ENCODE measurements at regions not wholly inside any gene's neighbourhood (a gene's known extent, or its start where the extent isn't known, plus 50 kb on each side); places are given as distances from the start of the nearest gene placed in this dataset.

DNA sequence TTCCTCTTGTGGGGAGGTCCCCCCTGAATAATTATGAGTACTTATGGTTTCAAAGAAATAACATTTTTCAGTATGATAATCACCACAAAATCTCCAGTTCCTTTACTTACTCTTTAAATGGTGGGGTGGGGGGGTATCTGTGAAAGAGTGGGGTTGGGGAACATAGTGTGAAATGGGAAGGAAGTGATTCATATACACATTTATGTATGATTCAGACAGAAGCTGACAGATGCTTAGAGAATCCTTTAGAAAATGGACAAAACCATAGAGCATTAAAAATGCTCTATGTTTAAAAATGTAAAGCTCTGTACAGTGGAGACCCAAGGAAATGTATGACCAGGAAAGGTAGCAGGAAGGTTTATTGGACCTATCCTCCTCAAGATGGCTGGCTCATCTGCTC, 267.5 kb upstream of the GRIA1 start:
- Histone ChIP-seq H3K4me3 (ENCODE audit: extremely low read depth, insufficient read depth, low read length, poor library complexity, severe bottlenecking) (no peak overlapping the region), H3K36me3 (ENCODE audit: control insufficient read depth, insufficient read depth, low read length) (no peaks in the 10 kb centered on the region), H3K27ac (ENCODE audit: low read depth, low read length, severe bottlenecking) (no peak overlapping the region), H3K9me3 (ENCODE audit: control insufficient read depth, low read length) (no peaks in the 10 kb centered on the region), H3K4me1 (ENCODE audit: control insufficient read depth, insufficient read depth, low read length, poor library complexity, severe bottlenecking) (peaks cover 4% of the 10 kb centered on the region)

DNA sequence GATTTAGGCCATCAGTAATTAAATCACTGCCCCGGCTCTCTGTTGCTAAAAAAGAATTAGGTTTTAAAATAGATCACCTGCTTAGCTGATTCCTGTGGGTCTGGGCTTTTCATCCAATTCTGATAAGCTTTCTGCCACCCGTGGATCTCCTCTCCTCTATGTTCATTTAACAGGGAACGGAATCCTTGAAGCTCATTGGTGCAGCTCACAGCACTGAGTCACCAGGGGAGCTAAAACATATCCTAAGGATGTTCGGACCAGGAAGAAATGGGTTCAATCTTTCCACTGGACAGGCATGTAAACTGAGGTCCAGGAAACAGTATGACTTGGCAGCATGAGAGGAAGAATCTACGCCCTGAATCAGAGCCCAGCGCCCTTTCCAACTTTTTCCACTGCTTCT, 267.1 kb upstream of the GRIA1 start:
- peaks cover 4% of the 10 kb centered on the region for H3K4me1 ChIP-seq (ENCODE audit: control insufficient read depth, insufficient read depth, low read length, poor library complexity, severe bottlenecking)
- WGBS, 2 experiments (ENCODE audit: insufficient coverage in 2 of 2): 92 to 97% methylated on average over 3 to 5 of the region's 6 CpGs
- H3K4me3 ChIP-seq (ENCODE audit: extremely low read depth, insufficient read depth, low read length, poor library complexity, severe bottlenecking): no peak overlapping the region
- no peak overlapping the region for H3K27ac ChIP-seq (ENCODE audit: low read depth, low read length, severe bottlenecking)
- H3K9me3 ChIP-seq (ENCODE audit: control insufficient read depth, low read length): no peaks in the 10 kb centered on the region
- H3K36me3 ChIP-seq (ENCODE audit: control insufficient read depth, insufficient read depth, low read length): no peaks in the 10 kb centered on the region

GRCh38 chr5:153224651-153225050, 265.8 kb upstream of the GRIA1 start:
- H3K4me1 ChIP-seq (ENCODE audit: control insufficient read depth, insufficient read depth, low read length, poor library complexity, severe bottlenecking): peaks cover 4% of the 10 kb centered on the region
- no peak overlapping the region for H3K27ac ChIP-seq (ENCODE audit: low read depth, low read length, severe bottlenecking)
- H3K36me3 ChIP-seq (ENCODE audit: control insufficient read depth, insufficient read depth, low read length): no peaks in the 10 kb centered on the region
- H3K4me3 ChIP-seq (ENCODE audit: extremely low read depth, insufficient read depth, low read length, poor library complexity, severe bottlenecking): no peak overlapping the region
- no peaks in the 10 kb centered on the region for H3K9me3 ChIP-seq (ENCODE audit: control insufficient read depth, low read length)

DNA sequence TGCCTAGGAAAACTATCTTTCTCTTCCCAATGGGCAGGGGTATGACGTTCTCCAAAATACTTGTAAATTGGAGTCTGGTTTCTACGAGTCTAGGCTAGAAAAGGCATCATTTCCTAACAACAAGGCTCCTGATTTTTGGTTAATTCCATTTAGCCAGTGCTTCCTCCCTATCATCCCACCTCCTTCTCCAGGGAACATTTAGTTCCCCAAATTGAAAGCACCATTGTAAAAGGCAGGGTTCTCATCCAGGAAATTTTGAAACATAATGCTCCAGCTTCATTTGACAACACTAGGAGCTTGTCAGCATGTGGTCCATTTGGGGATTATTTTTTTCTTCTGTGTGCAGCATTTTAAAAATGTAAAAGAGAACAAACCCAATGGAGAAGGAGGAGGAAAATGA, 256.5 kb upstream of the GRIA1 start:
- Histone ChIP-seq H3K9me3 (ENCODE audit: control insufficient read depth, low read length) (no peaks in the 10 kb centered on the region), H3K4me1 (ENCODE audit: control insufficient read depth, insufficient read depth, low read length, poor library complexity, severe bottlenecking) (no peaks in the 10 kb centered on the region), H3K36me3 (ENCODE audit: control insufficient read depth, insufficient read depth, low read length) (no peaks in the 10 kb centered on the region), H3K27ac (ENCODE audit: low read depth, low read length, severe bottlenecking) (no peak overlapping the region), H3K4me3 (ENCODE audit: extremely low read depth, insufficient read depth, low read length, poor library complexity, severe bottlenecking) (no peak overlapping the region)
- 65 to 100% methylated on average over 1 to 2 of the region's 2 CpGs for WGBS, 2 experiments (ENCODE audit: insufficient coverage in 2 of 2)

DNA sequence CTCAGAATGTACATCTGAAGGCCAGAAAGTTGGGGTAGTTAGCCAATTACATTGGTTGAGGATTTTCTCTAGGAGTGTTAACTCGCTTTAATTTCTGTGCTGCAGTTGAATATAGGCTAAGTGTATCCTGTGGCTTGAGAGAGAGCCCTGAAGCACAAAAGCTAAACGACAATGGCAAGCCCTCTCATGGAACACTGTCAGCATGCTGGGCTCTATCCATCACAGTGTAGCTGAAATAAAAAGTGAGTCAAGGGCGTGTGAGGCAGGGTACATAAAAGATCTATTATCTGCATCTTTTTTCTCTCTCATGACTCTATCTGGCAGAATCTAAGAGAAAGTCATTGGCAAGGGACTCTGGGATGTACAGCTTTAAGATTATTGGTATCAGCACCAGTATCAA, 254.2 kb upstream of the GRIA1 start:
- WGBS, 2 experiments (ENCODE audit: insufficient coverage in 2 of 2): 80 to 90% methylated on average over 2 of the region's 3 CpGs
- Histone ChIP-seq H3K9me3 (ENCODE audit: control insufficient read depth, low read length) (no peaks in the 10 kb centered on the region), H3K36me3 (ENCODE audit: control insufficient read depth, insufficient read depth, low read length) (no peaks in the 10 kb centered on the region), H3K4me3 (ENCODE audit: extremely low read depth, insufficient read depth, low read length, poor library complexity, severe bottlenecking) (no peak overlapping the region), H3K27ac (ENCODE audit: low read depth, low read length, severe bottlenecking) (no peak overlapping the region), H3K4me1 (ENCODE audit: control insufficient read depth, insufficient read depth, low read length, poor library complexity, severe bottlenecking) (no peaks in the 10 kb centered on the region)

- no peaks in the 10 kb centered on the region for H3K4me1 ChIP-seq (ENCODE audit: control insufficient read depth, insufficient read depth, low read length, poor library complexity, severe bottlenecking)
- no CpG with 5 or more reads among the region's 1 CpG for WGBS, 2 experiments (ENCODE audit: insufficient coverage in 2 of 2)
- H3K27ac ChIP-seq (ENCODE audit: low read depth, low read length, severe bottlenecking): no peak overlapping the region
- no peak overlapping the region for H3K4me3 ChIP-seq (ENCODE audit: extremely low read depth, insufficient read depth, low read length, poor library complexity, severe bottlenecking)
- H3K9me3 ChIP-seq (ENCODE audit: control insufficient read depth, low read length): no peaks in the 10 kb centered on the region
- H3K36me3 ChIP-seq (ENCODE audit: control insufficient read depth, insufficient read depth, low read length): no peaks in the 10 kb centered on the region
Observed at GRCh38 chr5:153237671-153238332, 252.7 kb upstream of the GRIA1 start.

DNA sequence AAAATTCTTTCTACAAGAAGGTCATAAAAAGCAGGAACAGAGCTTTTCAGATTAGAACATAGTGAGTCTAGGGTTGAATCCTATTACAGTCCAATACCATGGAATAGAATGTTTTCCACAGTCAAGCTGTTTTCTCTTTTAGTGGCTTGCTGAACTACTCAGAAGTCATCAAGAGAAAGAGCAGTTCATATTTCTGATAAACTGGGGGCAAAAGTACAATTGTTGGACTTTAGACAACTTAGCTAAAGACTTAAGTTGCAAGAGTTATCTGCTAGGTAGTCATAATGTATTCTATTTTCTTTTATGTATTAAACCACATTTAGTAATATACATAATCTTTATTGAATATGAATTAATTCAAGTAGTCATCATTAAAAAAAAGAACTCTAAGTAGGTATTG, 233.1 kb upstream of the GRIA1 start:
- no peaks in the 10 kb centered on the region for H3K4me1 ChIP-seq (ENCODE audit: control insufficient read depth, insufficient read depth, low read length, poor library complexity, severe bottlenecking)
- H3K4me3 ChIP-seq (ENCODE audit: extremely low read depth, insufficient read depth, low read length, poor library complexity, severe bottlenecking): no peak overlapping the region
- no peaks in the 10 kb centered on the region for H3K36me3 ChIP-seq (ENCODE audit: control insufficient read depth, insufficient read depth, low read length)
- H3K9me3 ChIP-seq (ENCODE audit: control insufficient read depth, low read length): no peaks in the 10 kb centered on the region
- no peak overlapping the region for H3K27ac ChIP-seq (ENCODE audit: low read depth, low read length, severe bottlenecking)

DNA sequence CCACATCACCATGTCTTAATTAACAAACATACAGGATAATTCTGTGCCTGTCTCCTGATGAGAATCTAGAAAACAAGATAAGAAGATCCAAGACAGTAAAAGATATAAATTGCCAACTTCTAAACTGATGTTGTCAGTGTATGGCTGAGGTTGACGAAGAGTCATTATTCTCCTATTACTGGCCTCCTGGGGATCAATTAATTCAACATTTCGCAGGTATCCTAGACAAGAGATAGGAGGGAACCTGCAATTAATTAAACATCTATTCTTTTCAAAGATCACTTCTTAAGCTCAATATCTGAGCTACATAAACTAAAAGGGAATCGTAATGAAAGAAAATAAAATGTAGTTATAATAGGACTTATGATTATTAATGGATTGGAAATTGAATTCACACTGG, 232.0 kb upstream of the GRIA1 start:
- WGBS, 2 experiments (ENCODE audit: insufficient coverage in 2 of 2): no CpG with 5 or more reads among the region's 3 CpGs
- Histone ChIP-seq H3K4me1 (ENCODE audit: control insufficient read depth, insufficient read depth, low read length, poor library complexity, severe bottlenecking) (no peaks in the 10 kb centered on the region), H3K36me3 (ENCODE audit: control insufficient read depth, insufficient read depth, low read length) (no peaks in the 10 kb centered on the region), H3K9me3 (ENCODE audit: control insufficient read depth, low read length) (no peaks in the 10 kb centered on the region), H3K4me3 (ENCODE audit: extremely low read depth, insufficient read depth, low read length, poor library complexity, severe bottlenecking) (no peak overlapping the region), H3K27ac (ENCODE audit: low read depth, low read length, severe bottlenecking) (no peak overlapping the region)

- H3K4me3 ChIP-seq (ENCODE audit: extremely low read depth, insufficient read depth, low read length, poor library complexity, severe bottlenecking): no peak overlapping the region
- H3K4me1 ChIP-seq (ENCODE audit: control insufficient read depth, insufficient read depth, low read length, poor library complexity, severe bottlenecking): no peaks in the 10 kb centered on the region
- H3K36me3 ChIP-seq (ENCODE audit: control insufficient read depth, insufficient read depth, low read length): no peaks in the 10 kb centered on the region
- H3K9me3 ChIP-seq (ENCODE audit: control insufficient read depth, low read length): no peaks in the 10 kb centered on the region
- no peak overlapping the region for H3K27ac ChIP-seq (ENCODE audit: low read depth, low read length, severe bottlenecking)
Observed at GRCh38 chr5:153267506-153267905, 223.0 kb upstream of the GRIA1 start.

- Histone ChIP-seq H3K4me1 (ENCODE audit: control insufficient read depth, insufficient read depth, low read length, poor library complexity, severe bottlenecking) (no peaks in the 10 kb centered on the region), H3K27ac (ENCODE audit: low read depth, low read length, severe bottlenecking) (no peak overlapping the region), H3K9me3 (ENCODE audit: control insufficient read depth, low read length) (no peaks in the 10 kb centered on the region), H3K4me3 (ENCODE audit: extremely low read depth, insufficient read depth, low read length, poor library complexity, severe bottlenecking) (no peak overlapping the region), H3K36me3 (ENCODE audit: control insufficient read depth, insufficient read depth, low read length) (no peaks in the 10 kb centered on the region)
- no CpG with 5 or more reads among the region's 3 CpGs for WGBS, 2 experiments (ENCODE audit: insufficient coverage in 2 of 2)
Observed at GRCh38 chr5:153275695-153276094, 214.8 kb upstream of the GRIA1 start.

- no CpG with 5 or more reads among the region's 4 CpGs for WGBS, 2 experiments (ENCODE audit: insufficient coverage in 2 of 2)
- no peaks in the 10 kb centered on the region for H3K9me3 ChIP-seq (ENCODE audit: control insufficient read depth, low read length)
- H3K36me3 ChIP-seq (ENCODE audit: control insufficient read depth, insufficient read depth, low read length): no peaks in the 10 kb centered on the region
- H3K4me1 ChIP-seq (ENCODE audit: control insufficient read depth, insufficient read depth, low read length, poor library complexity, severe bottlenecking): no peaks in the 10 kb centered on the region
- H3K4me3 ChIP-seq (ENCODE audit: extremely low read depth, insufficient read depth, low read length, poor library complexity, severe bottlenecking): no peak overlapping the region
- no peak overlapping the region for H3K27ac ChIP-seq (ENCODE audit: low read depth, low read length, severe bottlenecking)
Observed at GRCh38 chr5:153276151-153276550, 214.3 kb upstream of the GRIA1 start.
